ENCODE measurements at regions not wholly inside any gene's neighbourhood (a gene's known extent, or its start where the extent isn't known, plus 50 kb on each side); places are given as distances from the start of the nearest gene placed in this dataset.

GRCh38 chr10:109665321-109665720, 258.0 kb downstream of the XPNPEP1 start:
- no peak for TF ChIP-seq CTCF (IDR thresholded peaks at IDR 0.05)
- TF ChIP-seq, protein P1, sequence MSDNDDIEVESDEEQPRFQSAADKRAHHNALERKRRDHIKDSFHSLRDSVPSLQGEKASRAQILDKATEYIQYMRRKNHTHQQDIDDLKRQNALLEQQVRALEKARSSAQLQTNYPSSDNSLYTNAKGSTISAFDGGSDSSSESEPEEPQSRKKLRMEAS (IDR thresholded peaks at IDR 0.05), result no peak
- TF ChIP-seq POLR2A (IDR thresholded peaks at IDR 0.05; ENCODE audit: low read length), result no peak
- no peak for TF ChIP-seq RFX5 (IDR thresholded peaks at IDR 0.05)
- TF ChIP-seq ESRRA (IDR thresholded peaks at IDR 0.05; ENCODE audit: borderline replicate concordance, low read length), result no peak
- no peak for TF ChIP-seq RCOR1 (IDR thresholded peaks at IDR 0.05; ENCODE audit: low read depth, low read length)
- TF ChIP-seq EHMT2 (IDR thresholded peaks at IDR 0.05; ENCODE audit: low read depth), result no peak
- TF ChIP-seq CBX2 (IDR thresholded peaks at IDR 0.05; ENCODE audit: borderline replicate concordance, low read depth), result no peak
- TF ChIP-seq, protein P2, sequence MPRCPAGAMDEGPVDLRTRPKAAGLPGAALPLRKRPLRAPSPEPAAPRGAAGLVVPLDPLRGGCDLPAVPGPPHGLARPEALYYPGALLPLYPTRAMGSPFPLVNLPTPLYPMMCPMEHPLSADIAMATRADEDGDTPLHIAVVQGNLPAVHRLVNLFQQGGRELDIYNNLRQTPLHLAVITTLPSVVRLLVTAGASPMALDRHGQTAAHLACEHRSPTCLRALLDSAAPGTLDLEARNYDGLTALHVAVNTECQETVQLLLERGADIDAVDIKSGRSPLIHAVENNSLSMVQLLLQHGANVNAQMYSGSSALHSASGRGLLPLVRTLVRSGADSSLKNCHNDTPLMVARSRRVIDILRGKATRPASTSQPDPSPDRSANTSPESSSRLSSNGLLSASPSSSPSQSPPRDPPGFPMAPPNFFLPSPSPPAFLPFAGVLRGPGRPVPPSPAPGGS (IDR thresholded peaks at IDR 0.05), result no peak
- TF ChIP-seq, protein P3, sequence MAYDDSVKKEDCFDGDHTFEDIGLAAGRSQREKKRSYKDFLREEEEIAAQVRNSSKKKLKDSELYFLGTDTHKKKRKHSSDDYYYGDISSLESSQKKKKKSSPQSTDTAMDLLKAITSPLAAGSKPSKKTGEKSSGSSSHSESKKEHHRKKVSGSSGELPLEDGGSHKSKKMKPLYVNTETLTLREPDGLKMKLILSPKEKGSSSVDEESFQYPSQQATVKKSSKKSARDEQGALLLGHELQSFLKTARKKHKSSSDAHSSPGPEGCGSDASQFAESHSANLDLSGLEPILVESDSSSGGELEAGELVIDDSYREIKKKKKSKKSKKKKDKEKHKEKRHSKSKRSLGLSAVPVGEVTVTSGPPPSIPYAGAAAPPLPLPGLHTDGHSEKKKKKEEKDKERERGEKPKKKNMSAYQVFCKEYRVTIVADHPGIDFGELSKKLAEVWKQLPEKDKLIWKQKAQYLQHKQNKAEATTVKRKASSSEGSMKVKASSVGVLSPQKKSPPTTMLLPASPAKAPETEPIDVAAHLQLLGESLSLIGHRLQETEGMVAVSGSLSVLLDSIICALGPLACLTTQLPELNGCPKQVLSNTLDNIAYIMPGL (CRISPR knock-in tag; IDR thresholded peaks at IDR 0.05; ENCODE audit: borderline replicate concordance), result no peak
- TF ChIP-seq, protein P4, sequence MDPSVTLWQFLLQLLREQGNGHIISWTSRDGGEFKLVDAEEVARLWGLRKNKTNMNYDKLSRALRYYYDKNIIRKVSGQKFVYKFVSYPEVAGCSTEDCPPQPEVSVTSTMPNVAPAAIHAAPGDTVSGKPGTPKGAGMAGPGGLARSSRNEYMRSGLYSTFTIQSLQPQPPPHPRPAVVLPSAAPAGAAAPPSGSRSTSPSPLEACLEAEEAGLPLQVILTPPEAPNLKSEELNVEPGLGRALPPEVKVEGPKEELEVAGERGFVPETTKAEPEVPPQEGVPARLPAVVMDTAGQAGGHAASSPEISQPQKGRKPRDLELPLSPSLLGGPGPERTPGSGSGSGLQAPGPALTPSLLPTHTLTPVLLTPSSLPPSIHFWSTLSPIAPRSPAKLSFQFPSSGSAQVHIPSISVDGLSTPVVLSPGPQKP (IDR thresholded peaks at IDR 0.05; ENCODE audit: low read depth, low read length), result no peak
- TF ChIP-seq, protein P5, sequence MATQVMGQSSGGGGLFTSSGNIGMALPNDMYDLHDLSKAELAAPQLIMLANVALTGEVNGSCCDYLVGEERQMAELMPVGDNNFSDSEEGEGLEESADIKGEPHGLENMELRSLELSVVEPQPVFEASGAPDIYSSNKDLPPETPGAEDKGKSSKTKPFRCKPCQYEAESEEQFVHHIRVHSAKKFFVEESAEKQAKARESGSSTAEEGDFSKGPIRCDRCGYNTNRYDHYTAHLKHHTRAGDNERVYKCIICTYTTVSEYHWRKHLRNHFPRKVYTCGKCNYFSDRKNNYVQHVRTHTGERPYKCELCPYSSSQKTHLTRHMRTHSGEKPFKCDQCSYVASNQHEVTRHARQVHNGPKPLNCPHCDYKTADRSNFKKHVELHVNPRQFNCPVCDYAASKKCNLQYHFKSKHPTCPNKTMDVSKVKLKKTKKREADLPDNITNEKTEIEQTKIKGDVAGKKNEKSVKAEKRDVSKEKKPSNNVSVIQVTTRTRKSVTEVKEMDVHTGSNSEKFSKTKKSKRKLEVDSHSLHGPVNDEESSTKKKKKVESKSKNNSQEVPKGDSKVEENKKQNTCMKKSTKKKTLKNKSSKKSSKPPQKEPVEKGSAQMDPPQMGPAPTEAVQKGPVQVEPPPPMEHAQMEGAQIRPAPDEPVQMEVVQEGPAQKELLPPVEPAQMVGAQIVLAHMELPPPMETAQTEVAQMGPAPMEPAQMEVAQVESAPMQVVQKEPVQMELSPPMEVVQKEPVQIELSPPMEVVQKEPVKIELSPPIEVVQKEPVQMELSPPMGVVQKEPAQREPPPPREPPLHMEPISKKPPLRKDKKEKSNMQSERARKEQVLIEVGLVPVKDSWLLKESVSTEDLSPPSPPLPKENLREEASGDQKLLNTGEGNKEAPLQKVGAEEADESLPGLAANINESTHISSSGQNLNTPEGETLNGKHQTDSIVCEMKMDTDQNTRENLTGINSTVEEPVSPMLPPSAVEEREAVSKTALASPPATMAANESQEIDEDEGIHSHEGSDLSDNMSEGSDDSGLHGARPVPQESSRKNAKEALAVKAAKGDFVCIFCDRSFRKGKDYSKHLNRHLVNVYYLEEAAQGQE (IDR thresholded peaks at IDR 0.05), result no peak
